Upper lobe of left lung (tissue), 4 donors: ENCODE measurements at regions not wholly inside any gene's neighbourhood (a gene's known extent, or its start where the extent isn't known, plus 50 kb on each side); places are given as distances from the start of the nearest gene placed in this dataset.

Experiments
- EP300 ChIP-seq, 4 donors: sonication (generic); formaldehyde crosslinking; IDR thresholded peaks; one replicate each; pipeline ENCODE4 v1.5.1; 2017; ENCODE audit warnings: antibody characterized with exemption in 4 of 4, control low read depth in 2 of 4
- POLR2A ChIP-seq, 4 donors: fragments of 450-650 bp; IDR thresholded peaks; one replicate each; pipeline ENCODE4 v1.5.1; 2016 to 2017; ENCODE audit warnings: antibody characterized with exemption in 4 of 4, mild to moderate bottlenecking in 2 of 4

- TF ChIP-seq EP300 (IDR thresholded peaks at IDR 0.05) (no peak), POLR2A (IDR thresholded peaks at IDR 0.05) (no peak)
These were observed 231.7 kb upstream of the CNTNAP2 start for GRCh38 chr7:145884716-145885514.
